IPS DF 6.9 (cell line): ENCODE measurements at regions not wholly inside any gene's neighbourhood (a gene's known extent, or its start where the extent isn't known, plus 50 kb on each side); places are given as distances from the start of the nearest gene placed in this dataset.

Experiments
- DNase-seq: peaks from one replicate; pipeline ENCODE4 v3.0.0-alpha.2; 2013; ENCODE audit warnings: low read depth, low spot score
- H3K27ac ChIP-seq: one replicate; pipeline ENCODE4 v1.5.1; 2013; ENCODE audit warnings: low read length, control low read depth
- H3K27me3 ChIP-seq: 2 replicates; pipeline ENCODE4 v1.6.1; 2013; ENCODE audit warnings: mild to moderate bottlenecking, low read length; ENCODE audit not compliant: control insufficient read depth, insufficient read depth
- H3K36me3 ChIP-seq: 2 replicates; pipeline ENCODE4 v1.6.1; 2013; ENCODE audit warnings: low read length; ENCODE audit not compliant: control insufficient read depth, insufficient read depth
- H3K4me1 ChIP-seq: 2 replicates; pipeline ENCODE4 v1.6.1; 2013; ENCODE audit warnings: low read length; ENCODE audit not compliant: control insufficient read depth, insufficient read depth
- H3K4me3 ChIP-seq: 2 replicates; pipeline ENCODE4 v1.5.1; 2013; ENCODE audit warnings: mild to moderate bottlenecking, low read length
- H3K9me3 ChIP-seq: 2 replicates; pipeline ENCODE4 v1.6.1; 2013; ENCODE audit warnings: low read length, inconsistent platforms; ENCODE audit not compliant: control insufficient read depth, insufficient read depth
- WGBS: extraction: QIAGEN DNeasy Blood & Tissue Kit; methylation state at CpG from one replicate; pipeline ENCODE4 v1.1.7; 2013; ENCODE audit warnings: mixed read lengths, missing lambda C conversion rate; ENCODE audit not compliant: insufficient read length, insufficient coverage; 5-methylcytosine and 5-hydroxymethylcytosine counted together

DNA sequence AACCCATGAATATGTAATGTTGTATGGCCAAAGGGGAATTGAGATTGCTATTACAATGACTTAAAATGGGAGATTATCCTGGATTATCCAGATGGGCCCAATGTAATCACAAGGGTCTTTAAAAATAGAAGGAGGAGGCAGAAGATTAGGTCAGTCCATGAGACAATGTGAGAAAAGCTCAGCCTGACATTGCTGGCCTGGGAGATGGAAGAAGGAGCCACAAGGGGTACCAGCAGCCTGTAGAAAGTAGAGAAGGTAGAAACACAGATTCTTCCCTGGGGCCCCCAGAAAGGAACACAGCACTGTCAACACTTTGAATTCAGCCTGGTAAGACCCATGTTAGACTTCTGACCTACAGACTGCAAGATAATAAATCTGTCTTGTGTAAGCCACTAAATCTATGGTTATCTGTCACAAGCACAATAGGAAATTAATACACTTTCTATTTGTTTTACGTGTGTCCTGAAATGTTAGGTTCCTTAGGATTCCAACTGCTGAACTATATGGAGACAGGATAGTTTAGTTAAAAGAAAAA lies 132.9 kb upstream of the SERP2 start:
- Histone ChIP-seq H3K27me3 (no peaks in the 10 kb centered on the region), H3K27ac (no peak overlapping the region), H3K4me3 (no peak overlapping the region), H3K36me3 (no peaks in the 10 kb centered on the region), H3K9me3 (no peaks in the 10 kb centered on the region), H3K4me1 (no peaks in the 10 kb centered on the region)
- no CpG with 5 or more reads among the region's 1 CpG for WGBS
- no peak for DNase-seq

GRCh38 chr13:44241638-44242037 lies 132.0 kb upstream of the SERP2 start:
- Histone ChIP-seq H3K4me3 (no peak overlapping the region), H3K4me1 (no peaks in the 10 kb centered on the region), H3K9me3 (no peaks in the 10 kb centered on the region), H3K36me3 (no peaks in the 10 kb centered on the region), H3K27me3 (no peaks in the 10 kb centered on the region), H3K27ac (no peak overlapping the region)
- WGBS, result no CpG with 5 or more reads among the region's 6 CpGs
- DNase-seq, result no peak

GRCh38 chr13:44242766-44243165 lies 130.9 kb upstream of the SERP2 start:
- no peak overlapping the region for H3K27ac ChIP-seq
- H3K4me1 ChIP-seq, result no peaks in the 10 kb centered on the region
- H3K4me3 ChIP-seq, result no peak overlapping the region
- no peaks in the 10 kb centered on the region for H3K27me3 ChIP-seq
- H3K36me3 ChIP-seq, result no peaks in the 10 kb centered on the region
- no peaks in the 10 kb centered on the region for H3K9me3 ChIP-seq
- WGBS, result no CpG with 5 or more reads among the region's 3 CpGs
- DNase-seq, result no peak

DNA sequence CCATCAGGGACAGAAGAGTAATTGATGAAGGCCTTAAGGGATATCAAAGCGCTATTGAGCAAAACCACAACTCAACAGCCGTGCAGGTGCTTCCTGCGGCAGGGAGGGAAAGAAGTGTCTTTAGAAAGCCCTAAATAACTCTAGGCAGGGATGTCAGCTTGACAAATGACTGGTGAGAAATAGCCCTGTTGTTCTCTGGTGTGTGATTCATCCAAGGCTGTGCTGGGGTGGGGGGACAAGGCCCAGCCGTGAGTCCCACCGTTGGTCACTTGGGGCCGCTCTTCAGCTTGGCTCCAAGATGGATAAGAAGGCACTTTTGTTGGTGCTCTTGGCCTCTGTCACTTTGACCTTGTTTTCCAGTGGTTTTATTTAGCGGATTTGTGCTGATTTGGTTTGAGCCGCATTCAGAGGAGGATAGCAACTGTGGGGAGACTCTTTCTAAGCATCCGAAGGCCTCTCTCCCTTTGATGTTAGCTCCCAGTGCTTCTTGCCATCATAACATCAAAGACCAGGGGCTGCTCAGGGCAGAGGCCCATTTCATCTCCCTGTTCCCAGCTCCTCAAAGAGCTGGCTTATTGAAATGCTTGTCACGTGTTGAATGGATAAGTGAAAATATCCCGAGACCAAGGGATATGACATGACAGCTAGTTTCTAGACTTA lies 130.3 kb upstream of the SERP2 start:
- DNase-seq, result peak; percentile 43
- no peaks in the 10 kb centered on the region for H3K36me3 ChIP-seq
- WGBS, result no CpG with 5 or more reads among the region's 11 CpGs
- no peaks in the 10 kb centered on the region for H3K27me3 ChIP-seq
- H3K4me3 ChIP-seq, result no peak overlapping the region
- no peaks in the 10 kb centered on the region for H3K9me3 ChIP-seq
- H3K27ac ChIP-seq, result no peak overlapping the region
- no peaks in the 10 kb centered on the region for H3K4me1 ChIP-seq

DNA sequence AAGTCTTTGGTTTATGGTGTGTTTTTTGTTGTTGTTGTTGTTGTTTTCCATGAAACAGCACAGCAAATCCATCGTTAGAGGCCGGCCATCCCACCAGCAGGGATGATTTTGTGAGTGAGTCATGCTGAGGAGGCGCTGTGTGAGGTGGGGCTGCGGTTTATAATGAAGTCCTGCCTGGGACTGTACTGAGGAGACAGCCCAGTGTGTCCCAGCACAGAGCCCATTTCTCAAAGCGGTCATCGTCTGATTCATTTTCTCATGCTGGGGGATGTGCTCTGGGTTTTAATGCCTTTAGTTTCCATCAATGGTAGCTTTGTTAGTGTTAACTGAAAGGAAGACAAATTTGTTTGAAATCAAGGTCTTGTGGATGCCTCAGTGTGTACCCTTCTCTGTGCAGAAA lies 129.3 kb upstream of the SERP2 start:
- Histone ChIP-seq H3K36me3 (no peaks in the 10 kb centered on the region), H3K4me3 (no peak overlapping the region), H3K27me3 (no peaks in the 10 kb centered on the region), H3K9me3 (no peaks in the 10 kb centered on the region), H3K4me1 (no peaks in the 10 kb centered on the region), H3K27ac (no peak overlapping the region)
- WGBS, result no CpG with 5 or more reads among the region's 6 CpGs
- no peak for DNase-seq

DNA sequence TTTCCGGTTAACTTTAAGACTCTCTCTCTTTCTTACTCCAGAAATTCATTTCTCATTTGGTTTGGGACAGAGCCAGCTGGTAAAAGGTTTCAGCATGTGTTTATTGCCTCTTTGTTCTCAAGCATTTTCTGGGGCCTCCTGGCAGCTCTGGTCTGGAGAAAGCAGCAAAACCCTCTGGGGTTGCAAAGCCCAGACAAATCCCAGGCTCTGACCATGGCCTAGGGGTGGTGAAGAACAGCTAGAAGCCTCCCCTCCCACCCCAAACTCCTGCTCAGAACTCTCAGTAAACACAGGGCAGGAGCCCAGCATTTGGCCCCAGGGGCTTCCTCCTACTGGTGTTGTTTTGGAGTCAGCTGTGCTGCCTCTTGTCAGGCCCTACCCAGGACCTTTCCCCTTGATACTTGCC lies 124.2 kb upstream of the SERP2 start:
- H3K27me3 ChIP-seq, result no peaks in the 10 kb centered on the region
- H3K4me1 ChIP-seq, result no peaks in the 10 kb centered on the region
- no CpG with 5 or more reads among the region's 1 CpG for WGBS
- no peak overlapping the region for H3K27ac ChIP-seq
- DNase-seq, result no peak
- no peaks in the 10 kb centered on the region for H3K9me3 ChIP-seq
- no peaks in the 10 kb centered on the region for H3K36me3 ChIP-seq
- H3K4me3 ChIP-seq, result no peak overlapping the region

DNA sequence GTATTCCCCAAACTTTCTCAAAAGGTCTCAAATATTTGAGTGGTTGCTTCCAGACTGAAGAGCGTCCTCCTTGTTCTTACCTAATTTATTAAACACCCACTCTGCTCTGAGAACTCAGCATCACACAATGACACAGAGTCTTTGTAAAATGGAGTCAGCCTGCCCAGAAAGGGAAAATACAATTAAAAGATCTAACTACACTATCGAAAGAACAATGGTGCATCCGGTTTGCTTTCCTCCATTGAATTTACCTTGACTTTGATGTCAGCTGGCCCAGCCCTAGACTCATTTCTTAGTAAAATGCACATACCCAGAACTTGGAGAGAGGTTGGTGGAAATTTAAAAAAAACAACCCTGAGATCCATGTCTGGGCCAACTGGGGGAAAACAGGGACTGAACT lies 120.7 kb upstream of the SERP2 start:
- H3K36me3 ChIP-seq, result no peaks in the 10 kb centered on the region
- H3K9me3 ChIP-seq, result no peaks in the 10 kb centered on the region
- no peaks in the 10 kb centered on the region for H3K27me3 ChIP-seq
- H3K27ac ChIP-seq, result no peak overlapping the region
- no peaks in the 10 kb centered on the region for H3K4me1 ChIP-seq
- DNase-seq, result no peak
- no peak overlapping the region for H3K4me3 ChIP-seq
- WGBS, result no CpG with 5 or more reads among the region's 3 CpGs

DNA sequence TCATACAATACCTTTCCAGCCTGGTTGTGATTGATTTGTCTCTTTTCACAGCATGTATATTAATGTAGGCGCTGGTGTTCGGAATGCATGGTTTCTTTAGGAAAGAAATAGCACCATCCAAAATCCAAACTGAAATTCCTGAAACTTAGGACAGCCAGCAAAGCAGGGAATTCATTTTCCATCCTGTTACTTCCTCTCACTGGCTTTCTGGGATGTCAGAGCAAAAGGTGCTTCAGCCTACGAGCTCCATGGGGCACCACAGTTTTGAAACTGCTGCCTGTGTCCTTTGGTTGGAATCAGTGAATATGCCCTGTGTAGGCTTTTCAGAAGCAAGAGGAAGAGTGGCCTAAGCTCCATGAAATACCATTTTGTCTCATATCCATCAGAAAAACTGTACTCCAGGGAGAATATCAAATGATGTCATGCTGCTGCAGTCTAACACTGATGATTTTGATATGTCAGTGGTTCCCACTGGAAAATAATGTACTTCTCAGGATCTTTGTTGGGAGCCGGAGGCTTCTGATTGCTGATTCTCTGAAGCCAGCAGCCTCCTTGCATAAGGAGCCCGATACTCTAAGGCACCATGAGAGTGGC lies 117.8 kb upstream of the SERP2 start:
- Histone ChIP-seq H3K4me1 (no peaks in the 10 kb centered on the region), H3K4me3 (no peak overlapping the region), H3K27me3 (no peaks in the 10 kb centered on the region), H3K27ac (no peak overlapping the region), H3K36me3 (no peaks in the 10 kb centered on the region), H3K9me3 (no peaks in the 10 kb centered on the region)
- no peak for DNase-seq
- WGBS, result no CpG with 5 or more reads among the region's 5 CpGs

- no CpG with 5 or more reads among the region's 4 CpGs for WGBS
- H3K27me3 ChIP-seq, result no peaks in the 10 kb centered on the region
Measured at GRCh38 chr13:44257796-44258195, 115.8 kb upstream of the SERP2 start.

DNA sequence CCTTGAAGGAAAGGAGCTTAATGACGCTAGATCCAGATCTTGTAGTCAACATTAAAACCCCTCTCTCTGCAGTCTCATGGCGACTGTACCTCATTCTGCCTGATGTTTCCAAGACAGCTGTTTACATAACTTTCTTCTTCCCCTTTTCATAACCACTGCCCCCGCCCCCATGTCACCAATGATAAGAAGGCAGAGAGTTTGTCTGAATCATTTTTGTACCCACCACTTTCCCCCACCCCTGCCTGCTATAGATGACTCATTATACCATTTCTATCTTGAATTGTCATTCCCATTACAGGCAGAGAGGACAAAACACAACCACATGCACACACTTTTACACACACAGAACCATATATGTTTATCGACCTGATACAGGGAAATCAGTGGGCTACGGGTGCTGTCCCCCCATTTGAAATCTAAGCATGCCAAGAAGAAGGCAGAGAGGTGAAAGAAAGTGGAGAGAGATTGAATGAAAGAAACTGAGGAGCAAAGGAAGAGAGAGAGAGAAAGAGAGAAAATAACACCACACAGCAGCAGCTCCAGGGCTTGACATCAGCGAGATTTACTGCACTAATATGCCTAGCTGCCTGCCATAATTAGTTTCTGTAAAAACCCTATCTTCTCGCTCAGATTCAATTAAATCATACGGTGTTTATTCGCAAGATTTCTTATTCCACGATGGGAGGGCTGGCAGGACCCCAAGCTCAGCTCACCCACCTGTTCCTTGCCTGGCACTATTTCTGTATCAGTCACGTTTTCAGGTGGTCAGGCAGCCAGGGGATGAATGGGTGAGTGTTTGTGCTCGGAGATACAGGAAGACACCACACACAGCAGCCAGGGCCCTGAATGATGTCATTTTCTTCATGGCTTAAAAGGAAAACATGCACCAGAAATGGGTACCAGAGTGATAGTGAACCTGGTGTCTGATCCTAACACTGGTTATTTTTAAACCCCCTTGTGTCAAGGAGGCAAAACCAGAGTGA lies 114.3 kb upstream of the SERP2 start:
- Histone ChIP-seq H3K4me3 (no peak overlapping the region), H3K4me1 (no peaks in the 10 kb centered on the region), H3K36me3 (no peaks in the 10 kb centered on the region), H3K27ac (no peak overlapping the region), H3K9me3 (no peaks in the 10 kb centered on the region), H3K27me3 (no peaks in the 10 kb centered on the region)
- no peak for DNase-seq
- no CpG with 5 or more reads among the region's 12 CpGs for WGBS

More at GRCh38 chr13:44257796-44258195, 115.8 kb upstream of the SERP2 start:
- H3K36me3 ChIP-seq, result no peaks in the 10 kb centered on the region
- no peaks in the 10 kb centered on the region for H3K4me1 ChIP-seq
- no peak overlapping the region for H3K27ac ChIP-seq
- no peak for DNase-seq
- H3K4me3 ChIP-seq, result no peak overlapping the region
- H3K9me3 ChIP-seq, result no peaks in the 10 kb centered on the region
